B cell (primary cell): ENCODE measurements at regions not wholly inside any gene's neighbourhood (a gene's known extent, or its start where the extent isn't known, plus 50 kb on each side); places are given as distances from the start of the nearest gene placed in this dataset.

ENCODE experiments used
- ATAC-seq: fragments of 200-7000 bp; cut with Tn5 transposase; one replicate; pipeline ENCODE4 v1.10.0; 2021; ENCODE audit warnings: low read depth, mild to moderate bottlenecking, moderate number of reproducible peaks, moderate library complexity
- CTCF ChIA-PET: fragments of 350-600 bp; sonication (Branson Sonifier 250); formaldehyde crosslinking; loops from one replicate; lab custom pipeline; 2021; ENCODE audit warnings: antibody characterized with exemption, inconsistent platforms; lab: Charles Lee
- POLR2A ChIA-PET: fragments of 350-600 bp; sonication (Branson Sonifier 250); formaldehyde crosslinking; loops from one replicate; lab custom pipeline; 2021; ENCODE audit warnings: antibody characterized with exemption; lab: Charles Lee
- DNase-seq: peaks from one replicate; pipeline ENCODE4 v3.0.0; 2013
- H2AFZ ChIP-seq: 2 replicates; pipeline ENCODE4 v1.6.1; 2012; ENCODE audit warnings: mild to moderate bottlenecking, low read depth, low read length; ENCODE audit not compliant: insufficient read depth, poor library complexity, severe bottlenecking
- H3K27ac ChIP-seq, 2 donors: 1 replicate in 1 of 2; 2 replicates in 1 of 2; pipeline ENCODE4 v1.5.1; 2012 to 2013; ENCODE audit warnings: low read length in 2 of 2, mild to moderate bottlenecking in 2 of 2, moderate library complexity in 1 of 2
- H3K27me3 ChIP-seq, 4 experiments: fragments of 200-600 bp in 1 of 4; sonication (generic) in 1 of 4; replicated peaks in 1 of 4; 1 replicate in 2 of 4; 2 replicates in 2 of 4; pipeline versions ENCODE4 v1.6.1 to v1.7.0; 2013 to 2016; ENCODE audit warnings: low read length in 3 of 4, mild to moderate bottlenecking in 2 of 4, mixed read lengths in 1 of 4, moderate library complexity in 1 of 4; ENCODE audit not compliant: insufficient read depth in 4 of 4, control insufficient read depth in 3 of 4; ENCODE audit errors: control extremely low read depth in 1 of 4
- H3K36me3 ChIP-seq, 2 experiments: replicated peaks in 1 of 2; 1 replicate in 1 of 2; 2 replicates in 1 of 2; pipeline versions ENCODE4 v1.6.1 to v1.7.1; 2013; ENCODE audit warnings: low read length in 1 of 2; ENCODE audit not compliant: insufficient read depth in 2 of 2, control insufficient read depth in 1 of 2; ENCODE audit errors: control extremely low read depth in 1 of 2, extremely low read depth in 1 of 2
- H3K4me1 ChIP-seq, 2 donors: fragments of 200-600 bp in 1 of 2; sonication (generic) in 1 of 2; 1 replicate in 1 of 2; 2 replicates in 1 of 2; pipeline versions ENCODE4 v1.5.1 to v1.6.1; 2013 to 2017; ENCODE audit warnings: low read length in 2 of 2; ENCODE audit not compliant: control insufficient read depth in 2 of 2, insufficient read depth in 2 of 2
- H3K4me2 ChIP-seq: replicated peaks from 2 replicates; pipeline ENCODE3; 2012; ENCODE audit warnings: mild to moderate bottlenecking, low read depth, low read length; ENCODE audit not compliant: poor library complexity, severe bottlenecking
- H3K4me3 ChIP-seq, 5 experiments: fragments of 200-600 bp in 1 of 5; sonication (generic) in 1 of 5; 1 replicate in 3 of 5; 2 replicates in 2 of 5; pipeline versions ENCODE4 v1.5.1 to v1.7.0; 2011 to 2016; ENCODE audit warnings: low read length in 4 of 5, mild to moderate bottlenecking in 4 of 5, low read depth in 2 of 5, control low read depth in 1 of 5, moderate library complexity in 1 of 5; ENCODE audit not compliant: insufficient read depth in 1 of 5; ENCODE audit errors: control extremely low read depth in 1 of 5, extremely low read depth in 1 of 5
- H3K79me2 ChIP-seq: fragments of 200-600 bp; sonication (generic); one replicate; pipeline ENCODE4 v1.6.0; 2016; ENCODE audit warnings: low read length; ENCODE audit not compliant: control insufficient read depth, insufficient read depth
- H3K9ac ChIP-seq: fragments of 200-600 bp; sonication (generic); 2 replicates; pipeline ENCODE4 v1.6.1; 2017; ENCODE audit warnings: mild to moderate bottlenecking, low read length, moderate library complexity
- H3K9me3 ChIP-seq, 3 donors: one replicate each; pipeline versions ENCODE4 v1.6.1 to v1.7.1; 2013; ENCODE audit warnings: low read length in 2 of 3; ENCODE audit not compliant: control insufficient read depth in 2 of 3, insufficient read depth in 1 of 3; ENCODE audit errors: control extremely low read depth in 1 of 3
- H4K20me1 ChIP-seq: 2 replicates; pipeline ENCODE4 v1.6.0; 2012; ENCODE audit warnings: mild to moderate bottlenecking, low read length; ENCODE audit not compliant: insufficient read depth, control insufficient read depth, poor library complexity, severe bottlenecking
- H3K27ac Mint-ChIP-seq: one replicate; pipeline ENCODE4 v1.8.0; 2021; ENCODE audit warnings: mixed read lengths
- H3K27me3 Mint-ChIP-seq: one replicate; pipeline ENCODE4 v1.8.0; 2021; ENCODE audit warnings: mixed read lengths
- H3K4me1 Mint-ChIP-seq: one replicate; pipeline ENCODE4 v1.8.0; 2021; ENCODE audit warnings: mixed read lengths
- H3K4me3 Mint-ChIP-seq: one replicate; pipeline ENCODE4 v1.8.0; 2021; ENCODE audit warnings: mixed read lengths
- H3K9me3 Mint-ChIP-seq: one replicate; pipeline ENCODE4 v1.8.0; 2022; ENCODE audit warnings: mixed read lengths; ENCODE audit not compliant: insufficient read depth
- EZH2 ChIP-seq: IDR thresholded peaks from 2 replicates; pipeline ENCODE4 v1.6.1; 2012; ENCODE audit warnings: borderline replicate concordance, low read depth, mild to moderate bottlenecking, moderate library complexity, low read length; ENCODE audit not compliant: insufficient read depth, poor library complexity, severe bottlenecking
- WGBS: methylation state at CpG from one replicate; pipeline ENCODE4 v1.1.5; 2013; ENCODE audit warnings: missing lambda C conversion rate; ENCODE audit not compliant: insufficient coverage; 5-methylcytosine and 5-hydroxymethylcytosine counted together
- intact Hi-C: fragments of 100-400 bp; cut with micrococcal nuclease; formaldehyde crosslinking; loops from one replicate; pipeline ENCODE4 v1.10.0; 2022
- TF ChIP-seq, protein P1 (sequence below): fragments of 200-600 bp; IDR thresholded peaks from one replicate; pipeline ENCODE4 v1.8.0; 2022; ENCODE audit warnings: antibody characterized with exemption, mild to moderate bottlenecking

DNA sequence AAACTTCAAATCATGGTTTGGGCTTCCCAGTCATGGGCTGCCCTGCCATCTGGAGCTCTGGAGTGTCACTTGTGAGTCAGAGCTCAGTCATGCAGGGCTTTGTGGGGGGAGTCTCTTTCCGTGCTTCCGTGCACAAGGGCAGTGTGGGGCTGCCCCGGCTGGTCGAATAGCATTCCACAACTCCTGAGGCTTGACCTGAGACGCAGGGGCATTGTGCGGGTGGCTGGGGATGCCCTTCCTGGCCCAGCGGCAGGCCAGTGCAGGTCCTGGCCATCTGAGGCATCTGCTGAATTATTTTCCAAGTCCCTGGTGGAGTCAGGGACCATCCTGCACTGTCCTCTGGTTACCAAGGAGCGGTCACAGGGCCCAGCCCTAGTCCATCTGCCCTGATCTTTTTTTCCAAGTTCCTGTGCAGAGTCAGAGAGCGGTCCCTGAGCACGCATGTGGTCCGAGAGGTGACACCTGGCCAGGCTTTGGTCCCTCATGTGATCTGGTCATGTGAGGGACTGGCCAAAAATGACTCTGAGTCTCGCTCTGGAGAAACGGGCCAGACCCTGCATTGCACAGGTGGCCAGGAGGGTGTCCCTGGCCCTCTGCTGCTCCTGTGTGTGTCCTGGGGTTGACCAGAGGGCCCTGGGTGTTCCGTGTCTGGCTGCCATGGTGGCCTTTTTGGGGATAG, 167.0 kb upstream of the ALG10B start:
- no peak for ATAC-seq
- H2AFZ ChIP-seq = no peak overlapping the region
- H3K36me3 ChIP-seq = no peaks in the 10 kb centered on the region
- 96% methylated on average over 14 of the region's 14 CpGs for WGBS
- DNase-seq = no peak
- H3K27me3 ChIP-seq = no peaks in the 10 kb centered on the region
- Mint-ChIP-seq H3K27ac (no peak overlapping the region), H3K4me3 (no peak overlapping the region), H3K9me3 (peaks cover 9% of the 10 kb centered on the region), H3K27me3 (no peaks in the 10 kb centered on the region), H3K4me1 (no peaks in the 10 kb centered on the region)
- peaks cover 0 to 86% (median 8%) of the 10 kb centered on the region in 3 donors for H3K9me3 ChIP-seq
- no peak overlapping the region for H3K4me2 ChIP-seq
- no peak overlapping the region for H3K9ac ChIP-seq
- ChIA-PET POLR2A (no interaction called here), CTCF (no interaction called here)
- intact Hi-C loops = no loop called here
- H3K4me1 ChIP-seq = no peaks in the 10 kb centered on the region
- H3K79me2 ChIP-seq = no peaks in the 10 kb centered on the region
- TF ChIP-seq, protein P1, sequence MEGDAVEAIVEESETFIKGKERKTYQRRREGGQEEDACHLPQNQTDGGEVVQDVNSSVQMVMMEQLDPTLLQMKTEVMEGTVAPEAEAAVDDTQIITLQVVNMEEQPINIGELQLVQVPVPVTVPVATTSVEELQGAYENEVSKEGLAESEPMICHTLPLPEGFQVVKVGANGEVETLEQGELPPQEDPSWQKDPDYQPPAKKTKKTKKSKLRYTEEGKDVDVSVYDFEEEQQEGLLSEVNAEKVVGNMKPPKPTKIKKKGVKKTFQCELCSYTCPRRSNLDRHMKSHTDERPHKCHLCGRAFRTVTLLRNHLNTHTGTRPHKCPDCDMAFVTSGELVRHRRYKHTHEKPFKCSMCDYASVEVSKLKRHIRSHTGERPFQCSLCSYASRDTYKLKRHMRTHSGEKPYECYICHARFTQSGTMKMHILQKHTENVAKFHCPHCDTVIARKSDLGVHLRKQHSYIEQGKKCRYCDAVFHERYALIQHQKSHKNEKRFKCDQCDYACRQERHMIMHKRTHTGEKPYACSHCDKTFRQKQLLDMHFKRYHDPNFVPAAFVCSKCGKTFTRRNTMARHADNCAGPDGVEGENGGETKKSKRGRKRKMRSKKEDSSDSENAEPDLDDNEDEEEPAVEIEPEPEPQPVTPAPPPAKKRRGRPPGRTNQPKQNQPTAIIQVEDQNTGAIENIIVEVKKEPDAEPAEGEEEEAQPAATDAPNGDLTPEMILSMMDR = no peak
- no peak for TF ChIP-seq EZH2
- no peak overlapping the region for H3K4me3 ChIP-seq
- H4K20me1 ChIP-seq = no peaks in the 10 kb centered on the region
- H3K27ac ChIP-seq = no peak overlapping the region

DNA sequence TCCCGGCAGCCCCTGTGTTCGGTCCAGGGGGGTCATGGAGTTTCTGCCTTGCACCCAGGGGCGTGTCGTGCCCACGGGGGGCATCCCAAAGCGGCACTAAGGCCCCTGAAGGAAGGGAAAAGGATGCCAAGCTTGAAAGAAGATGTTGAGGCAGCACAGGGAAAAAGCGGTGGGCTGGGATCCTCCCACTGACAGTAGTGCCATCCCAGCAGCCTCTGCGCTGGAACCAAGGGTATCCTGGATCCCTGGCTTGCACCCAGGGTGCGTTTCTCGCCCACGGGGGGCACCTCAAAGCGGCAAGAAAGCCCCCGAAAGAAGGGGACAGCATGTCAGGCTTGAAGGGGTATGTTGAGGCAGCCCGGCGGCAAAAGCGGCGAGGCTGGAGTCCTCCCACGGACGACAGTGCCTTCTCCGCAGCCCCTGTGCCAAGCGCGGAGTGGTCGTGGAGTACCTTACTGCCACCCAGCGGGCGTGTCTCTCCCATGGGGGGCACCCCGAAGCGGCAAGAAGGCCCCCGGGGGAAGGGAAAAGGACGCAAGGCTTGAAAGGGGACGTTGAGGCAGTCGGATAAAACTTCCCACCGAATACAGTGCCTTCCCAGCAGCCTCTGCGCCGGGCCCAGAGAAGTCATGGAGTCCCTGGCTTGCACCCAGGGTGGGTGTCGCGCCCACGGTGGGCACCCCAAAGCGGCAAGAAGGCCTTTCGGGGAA, 164.4 kb upstream of the ALG10B start:
- 87% methylated on average over 36 of the region's 39 CpGs for WGBS
- DNase-seq (no peak), ATAC-seq (no peak)
- H3K27me3 Mint-ChIP-seq = no peaks in the 10 kb centered on the region
- H3K27ac ChIP-seq = no peak overlapping the region
- ChIA-PET POLR2A (no interaction called here), CTCF (no interaction called here)
- H3K4me1 ChIP-seq = no peaks in the 10 kb centered on the region
- no peak overlapping the region for H3K4me2 ChIP-seq
- intact Hi-C loops = no loop called here
- H3K27me3 ChIP-seq = no peaks in the 10 kb centered on the region
- no peaks in the 10 kb centered on the region for H3K4me1 Mint-ChIP-seq
- H3K36me3 ChIP-seq = no peaks in the 10 kb centered on the region
- H3K9ac ChIP-seq = no peak overlapping the region
- H3K27ac Mint-ChIP-seq = no peak overlapping the region
- H3K9me3 ChIP-seq = peaks cover 0 to 89% (median 4%) of the 10 kb centered on the region in 3 donors
- H2AFZ ChIP-seq = no peak overlapping the region
- H3K79me2 ChIP-seq = no peaks in the 10 kb centered on the region
- H3K4me3 ChIP-seq = no peak overlapping the region
- H3K4me3 Mint-ChIP-seq = no peak overlapping the region
- H3K9me3 Mint-ChIP-seq = peaks cover 6% of the 10 kb centered on the region
- TF ChIP-seq, protein P1 = no peak
- TF ChIP-seq EZH2 = no peak
- H4K20me1 ChIP-seq = no peaks in the 10 kb centered on the region
